ENCODE measurements at regions not wholly inside any gene's neighbourhood (a gene's known extent, or its start where the extent isn't known, plus 50 kb on each side); places are given as distances from the start of the nearest gene placed in this dataset.

DNA sequence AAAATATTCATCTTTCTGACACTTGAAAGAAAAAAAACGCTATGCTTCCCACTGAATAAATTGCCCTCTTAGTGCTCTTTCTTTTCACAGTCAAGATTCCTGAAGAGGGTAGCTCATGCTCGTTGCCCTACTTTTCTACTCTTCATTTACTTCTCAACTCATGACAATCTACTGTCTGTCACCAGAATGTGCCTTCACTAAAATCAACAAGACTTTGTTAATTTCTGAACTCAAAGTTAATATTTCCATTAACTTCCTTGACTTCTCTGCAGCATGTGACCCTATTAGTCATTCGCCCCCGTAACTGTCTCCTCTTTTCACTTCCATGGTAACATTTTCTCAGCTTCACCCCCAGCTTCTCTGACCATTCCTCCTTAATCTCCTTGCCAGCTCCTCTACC, 98.9 kb upstream of the MAPRE2 start:
- intact Hi-C loops (cut with DNase I): no loop called here
- no peaks in the 10 kb centered on the region for H3K9me3 ChIP-seq (replicated peaks in 1 of 3)
- H3K27me3 ChIP-seq: no peaks in the 10 kb centered on the region
- DNase-seq: no peak
- H3K4me3 ChIP-seq: no peak overlapping the region
- TF ChIP-seq, protein P1, sequence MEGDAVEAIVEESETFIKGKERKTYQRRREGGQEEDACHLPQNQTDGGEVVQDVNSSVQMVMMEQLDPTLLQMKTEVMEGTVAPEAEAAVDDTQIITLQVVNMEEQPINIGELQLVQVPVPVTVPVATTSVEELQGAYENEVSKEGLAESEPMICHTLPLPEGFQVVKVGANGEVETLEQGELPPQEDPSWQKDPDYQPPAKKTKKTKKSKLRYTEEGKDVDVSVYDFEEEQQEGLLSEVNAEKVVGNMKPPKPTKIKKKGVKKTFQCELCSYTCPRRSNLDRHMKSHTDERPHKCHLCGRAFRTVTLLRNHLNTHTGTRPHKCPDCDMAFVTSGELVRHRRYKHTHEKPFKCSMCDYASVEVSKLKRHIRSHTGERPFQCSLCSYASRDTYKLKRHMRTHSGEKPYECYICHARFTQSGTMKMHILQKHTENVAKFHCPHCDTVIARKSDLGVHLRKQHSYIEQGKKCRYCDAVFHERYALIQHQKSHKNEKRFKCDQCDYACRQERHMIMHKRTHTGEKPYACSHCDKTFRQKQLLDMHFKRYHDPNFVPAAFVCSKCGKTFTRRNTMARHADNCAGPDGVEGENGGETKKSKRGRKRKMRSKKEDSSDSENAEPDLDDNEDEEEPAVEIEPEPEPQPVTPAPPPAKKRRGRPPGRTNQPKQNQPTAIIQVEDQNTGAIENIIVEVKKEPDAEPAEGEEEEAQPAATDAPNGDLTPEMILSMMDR (IDR thresholded peaks at IDR 0.05): no peak
- no peak for TF ChIP-seq POLR2A (IDR thresholded peaks at IDR 0.05)
- WGBS, 4 donors: 41 to 50% (median 43%) methylated on average over 4 of the region's 4 CpGs
- H3K4me1 ChIP-seq (replicated peaks in 1 of 2): no peaks in the 10 kb centered on the region
- no peak overlapping the region for H3K27ac ChIP-seq
- H3K36me3 ChIP-seq (replicated peaks in 1 of 2): no peaks in the 10 kb centered on the region

DNA sequence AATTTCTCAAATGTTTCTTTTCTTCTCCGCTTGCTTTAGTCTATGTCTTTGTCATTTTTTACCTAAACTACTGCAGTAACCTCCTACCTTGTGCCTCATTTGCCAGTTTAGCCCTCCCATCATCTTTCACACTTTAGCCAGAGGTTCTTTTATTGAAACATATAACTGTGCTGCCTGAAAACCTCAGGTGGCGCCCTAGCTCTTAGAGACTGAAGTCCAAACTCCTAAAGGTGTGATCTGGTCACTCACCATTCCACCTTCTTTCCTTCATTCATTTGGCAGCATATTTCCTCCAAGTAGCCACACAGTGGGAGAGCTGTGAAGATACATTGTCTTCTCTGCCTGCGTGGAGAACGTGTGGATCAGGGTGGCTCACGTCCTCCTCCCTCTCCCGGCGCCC, 98.2 kb upstream of the MAPRE2 start:
- TF ChIP-seq POLR2A (IDR thresholded peaks at IDR 0.05): no peak
- TF ChIP-seq, protein P1 (IDR thresholded peaks at IDR 0.05): no peak
- no peaks in the 10 kb centered on the region for H3K27me3 ChIP-seq
- intact Hi-C loops (cut with DNase I): no loop called here
- H3K4me1 ChIP-seq (replicated peaks in 1 of 2): no peaks in the 10 kb centered on the region
- DNase-seq: no peak
- 90 to 92% (median 91%) methylated on average over 7 of the region's 7 CpGs for WGBS, 4 donors
- H3K27ac ChIP-seq: no peak overlapping the region
- H3K4me3 ChIP-seq: no peak overlapping the region
- H3K9me3 ChIP-seq (replicated peaks in 1 of 3): no peaks in the 10 kb centered on the region
- H3K36me3 ChIP-seq (replicated peaks in 1 of 2): no peaks in the 10 kb centered on the region

DNA sequence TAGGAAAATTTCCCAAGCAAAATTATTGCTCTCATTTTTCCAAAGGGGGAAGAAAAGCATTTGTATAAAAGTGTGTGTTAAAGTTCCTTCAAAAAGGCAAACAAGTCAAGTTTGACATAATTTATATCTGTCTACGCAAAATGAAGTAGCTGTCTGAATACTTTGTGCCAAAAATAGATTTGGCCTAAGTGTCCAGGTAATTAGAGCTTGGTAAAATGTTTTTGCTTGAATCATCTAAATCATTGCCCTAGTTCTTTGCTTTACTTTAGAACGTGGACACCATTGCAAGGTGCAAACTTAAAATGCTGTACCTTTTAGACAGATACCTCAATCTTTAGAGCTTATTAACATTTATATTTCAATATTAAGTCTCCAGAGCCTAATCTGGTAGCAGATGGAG, 97.6 kb upstream of the MAPRE2 start:
- no peaks in the 10 kb centered on the region for H3K27me3 ChIP-seq
- no peaks in the 10 kb centered on the region for H3K9me3 ChIP-seq (replicated peaks in 1 of 3)
- intact Hi-C loops (cut with DNase I): no loop called here
- H3K27ac ChIP-seq: no peak overlapping the region
- H3K4me1 ChIP-seq (replicated peaks in 1 of 2): no peaks in the 10 kb centered on the region
- no peak for DNase-seq
- no peak overlapping the region for H3K4me3 ChIP-seq
- no peaks in the 10 kb centered on the region for H3K36me3 ChIP-seq (replicated peaks in 1 of 2)
- TF ChIP-seq POLR2A (IDR thresholded peaks at IDR 0.05): no peak
- TF ChIP-seq, protein P1 (IDR thresholded peaks at IDR 0.05): no peak
- WGBS, 4 donors: 63 to 82% (median 75%) methylated on average over 2 of the region's 2 CpGs

DNA sequence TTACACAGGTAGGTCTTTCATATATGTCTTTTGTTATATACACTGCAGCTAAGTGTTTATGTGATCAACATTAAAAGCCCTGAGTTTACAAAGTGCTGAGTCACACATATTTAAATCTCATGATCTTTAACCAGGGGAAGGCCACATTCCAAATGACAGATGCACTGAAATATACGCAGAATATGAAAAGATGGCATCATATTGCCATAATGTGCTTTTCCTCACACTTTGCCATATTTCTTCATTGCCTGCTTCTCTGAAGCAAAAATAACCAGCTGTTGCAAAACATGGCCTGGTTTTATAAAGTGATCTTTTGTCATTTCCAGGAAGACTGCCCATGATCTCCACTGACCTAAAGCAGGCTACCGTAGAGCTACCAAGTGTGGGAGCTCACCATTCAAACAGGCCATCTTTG, 93.5 kb upstream of the MAPRE2 start:
- WGBS, 4 donors: 49 to 82% (median 67%) methylated on average over 2 of the region's 2 CpGs
- no peak for TF ChIP-seq POLR2A (IDR thresholded peaks at IDR 0.05)
- TF ChIP-seq, protein P1 (IDR thresholded peaks at IDR 0.05): no peak
- Histone ChIP-seq H3K4me3 (no peak overlapping the region), H3K36me3 (replicated peaks in 1 of 2) (no peaks in the 10 kb centered on the region), H3K27ac (no peak overlapping the region), H3K9me3 (replicated peaks in 1 of 3) (no peaks in the 10 kb centered on the region), H3K27me3 (no peaks in the 10 kb centered on the region), H3K4me1 (replicated peaks in 1 of 2) (no peaks in the 10 kb centered on the region)
- intact Hi-C loops (cut with DNase I): no loop called here
- no peak for DNase-seq
